ENCODE measurements at regions not wholly inside any gene's neighbourhood (a gene's known extent, or its start where the extent isn't known, plus 50 kb on each side); places are given as distances from the start of the nearest gene placed in this dataset.
"Not testable (repeated sequence)": the region's sequence is repeated elsewhere in the genome, so short reads cannot be mapped to it uniquely, and the experiment has no call there.

GRCh38 chr10:33594475-33594874 is 260.0 kb upstream of the NRP1 start:
- Histone ChIP-seq H3K9me3 (ENCODE audit: control insufficient read depth, insufficient read depth, low read depth, low read length) (no peaks in the 10 kb centered on the region), H3K4me3 (replicated peaks in 1 of 4; ENCODE audit: control extremely low read depth in 1 of 4, insufficient read depth in 1 of 4, low read depth in 3 of 4, low read length in 4 of 4) (no peak overlapping the region), H3K27ac (ENCODE audit: insufficient read depth, low read length) (no peak overlapping the region), H3K27me3 (ENCODE audit: control insufficient read depth, insufficient read depth, low read length) (no peaks in the 10 kb centered on the region), H4K20me1 (ENCODE audit: control insufficient read depth, extremely low read depth, insufficient read depth, low read length) (no peaks in the 10 kb centered on the region), H2AFZ (ENCODE audit: low read length) (no peak overlapping the region), H3K79me2 (ENCODE audit: control insufficient read depth, insufficient read depth, low read length) (no peaks in the 10 kb centered on the region), H3K4me2 (ENCODE audit: extremely low read depth, insufficient read depth, low read length) (no peak overlapping the region), H3K4me1 (ENCODE audit: control insufficient read depth, extremely low read depth, insufficient read depth, low read length) (no peaks in the 10 kb centered on the region), H3K9ac (ENCODE audit: insufficient read depth, low read length) (no peak overlapping the region), H3K36me3 (ENCODE audit: control insufficient read depth, insufficient read depth, low read length) (no peaks in the 10 kb centered on the region)
- no peak for DNase-seq (ENCODE audit: low read depth in 2 of 2)
- no peak for TF ChIP-seq EZH2 (IDR thresholded peaks at IDR 0.05; ENCODE audit: low read length, missing control alignments)
- TF ChIP-seq CTCF (conservative IDR thresholded peaks at IDR 0.05 in 1 of 2, IDR thresholded peaks at IDR 0.05 in 1 of 2; ENCODE audit: low read depth in 1 of 2, low read length in 2 of 2): no peak

DNA sequence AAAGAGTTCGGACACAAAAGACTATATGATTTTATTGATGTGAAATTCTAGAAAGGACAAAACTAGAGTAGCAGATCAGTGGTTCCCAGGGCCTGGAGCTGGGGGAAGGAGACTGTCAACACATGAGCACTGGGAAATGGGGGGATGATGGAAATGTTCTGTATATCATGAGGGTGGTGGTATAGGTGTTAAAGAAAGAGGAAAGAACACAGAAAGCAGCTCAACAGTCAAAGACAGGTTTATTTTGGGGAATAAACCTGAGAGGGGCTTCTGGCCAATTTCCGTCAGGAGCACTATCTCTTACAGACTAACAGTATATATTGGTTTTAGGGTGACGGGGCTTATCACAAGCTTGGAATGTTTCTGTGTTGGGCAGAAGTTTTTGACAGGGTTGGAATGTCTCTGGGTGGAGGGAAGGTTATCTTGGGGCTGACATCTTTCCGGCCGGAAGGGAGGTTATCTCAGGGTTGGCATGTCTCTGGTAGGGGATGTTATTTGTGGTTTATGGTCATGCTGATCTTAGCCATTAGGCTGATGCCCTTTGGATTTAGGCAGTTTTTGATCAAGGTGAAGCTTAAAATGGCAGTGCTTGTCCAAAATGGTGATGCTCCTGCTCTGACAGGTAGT is 254.6 kb upstream of the NRP1 start:
- no peak overlapping the region for H3K9ac ChIP-seq (ENCODE audit: insufficient read depth, low read length)
- no peaks in the 10 kb centered on the region for H3K4me1 ChIP-seq (ENCODE audit: control insufficient read depth, extremely low read depth, insufficient read depth, low read length)
- no peak overlapping the region for H3K4me2 ChIP-seq (ENCODE audit: extremely low read depth, insufficient read depth, low read length)
- no peaks in the 10 kb centered on the region for H3K9me3 ChIP-seq (ENCODE audit: control insufficient read depth, insufficient read depth, low read depth, low read length)
- no peaks in the 10 kb centered on the region for H3K79me2 ChIP-seq (ENCODE audit: control insufficient read depth, insufficient read depth, low read length)
- H3K27me3 ChIP-seq (ENCODE audit: control insufficient read depth, insufficient read depth, low read length): no peaks in the 10 kb centered on the region
- no peak overlapping the region for H2AFZ ChIP-seq (ENCODE audit: low read length)
- DNase-seq (ENCODE audit: low read depth in 2 of 2): no peak
- no peak for TF ChIP-seq CTCF (conservative IDR thresholded peaks at IDR 0.05 in 1 of 2, IDR thresholded peaks at IDR 0.05 in 1 of 2; ENCODE audit: low read depth in 1 of 2, low read length in 2 of 2)
- TF ChIP-seq EZH2 (IDR thresholded peaks at IDR 0.05; ENCODE audit: low read length, missing control alignments): no peak
- no peaks in the 10 kb centered on the region for H4K20me1 ChIP-seq (ENCODE audit: control insufficient read depth, extremely low read depth, insufficient read depth, low read length)
- no peak overlapping the region for H3K4me3 ChIP-seq (replicated peaks in 1 of 4; ENCODE audit: control extremely low read depth in 1 of 4, insufficient read depth in 1 of 4, low read depth in 3 of 4, low read length in 4 of 4)
- no peaks in the 10 kb centered on the region for H3K36me3 ChIP-seq (ENCODE audit: control insufficient read depth, insufficient read depth, low read length)
- no peak overlapping the region for H3K27ac ChIP-seq (ENCODE audit: insufficient read depth, low read length)

- DNase-seq (ENCODE audit: low read depth in 2 of 2): peak in 1 of 2 donors; percentile 53
- H3K4me2 ChIP-seq (ENCODE audit: extremely low read depth, insufficient read depth, low read length); H2AFZ ChIP-seq (ENCODE audit: low read length); H3K4me3 ChIP-seq (replicated peaks in 1 of 4; ENCODE audit: control extremely low read depth in 1 of 4, insufficient read depth in 1 of 4, low read depth in 3 of 4, low read length in 4 of 4); H3K4me1 ChIP-seq (ENCODE audit: control insufficient read depth, extremely low read depth, insufficient read depth, low read length); H3K36me3 ChIP-seq (ENCODE audit: control insufficient read depth, insufficient read depth, low read length); H3K27me3 ChIP-seq (ENCODE audit: control insufficient read depth, insufficient read depth, low read length); H3K79me2 ChIP-seq (ENCODE audit: control insufficient read depth, insufficient read depth, low read length); H3K27ac ChIP-seq (ENCODE audit: insufficient read depth, low read length); H3K9ac ChIP-seq (ENCODE audit: insufficient read depth, low read length); H3K9me3 ChIP-seq (ENCODE audit: control insufficient read depth, insufficient read depth, low read depth, low read length); H4K20me1 ChIP-seq (ENCODE audit: control insufficient read depth, extremely low read depth, insufficient read depth, low read length): not testable (repeated sequence)
Observed at GRCh38 chr10:33584596-33584995, 250.1 kb upstream of the NRP1 start.
